ENCODE measurements at regions not wholly inside any gene's neighbourhood (a gene's known extent, or its start where the extent isn't known, plus 50 kb on each side); places are given as distances from the start of the nearest gene placed in this dataset.
"Not testable (repeated sequence)": the region's sequence is repeated elsewhere in the genome, so short reads cannot be mapped to it uniquely, and the experiment has no call there.

- no peak for DNase-seq
These were observed 1443.9 kb downstream of the SUCLG1 start for GRCh38 chr2:83015035-83015715.

- DNase-seq = no peak
These were observed 1444.6 kb downstream of the SUCLG1 start for GRCh38 chr2:83014462-83014861.

- no peak for DNase-seq
These were observed 1452.1 kb downstream of the SUCLG1 start for GRCh38 chr2:83006961-83007360.

- no peak for DNase-seq
These were observed 1455.5 kb downstream of the SUCLG1 start for GRCh38 chr2:83003555-83003954.

GRCh38 chr2:83002706-83003105, 1456.4 kb downstream of the SUCLG1 start:
- DNase-seq = no peak

- DNase-seq = no peak
These were observed 1460.3 kb downstream of the SUCLG1 start for GRCh38 chr2:82998781-82999180.

GRCh38 chr2:82996217-82996616, 1462.9 kb downstream of the SUCLG1 start:
- no peak for DNase-seq

- DNase-seq = no peak
These were observed 1464.9 kb downstream of the SUCLG1 start for GRCh38 chr2:82994151-82994550.

GRCh38 chr2:82993609-82994008, 1465.5 kb downstream of the SUCLG1 start:
- DNase-seq = no peak

- DNase-seq = no peak
These were observed 1466.1 kb downstream of the SUCLG1 start for GRCh38 chr2:82992968-82993367.

GRCh38 chr2:82987706-82988105, 1471.4 kb downstream of the SUCLG1 start:
- not testable (repeated sequence) for DNase-seq

GRCh38 chr2:82986899-82987298, 1472.2 kb downstream of the SUCLG1 start:
- no peak for DNase-seq

GRCh38 chr2:82985572-82986197, 1473.4 kb downstream of the SUCLG1 start:
- DNase-seq = no peak

- DNase-seq = no peak
These were observed 1490.7 kb downstream of the SUCLG1 start for GRCh38 chr2:82968358-82968757.

GRCh38 chr2:82964341-82964740, 1494.7 kb downstream of the SUCLG1 start:
- DNase-seq = no peak

GRCh38 chr2:82959727-82960126, 1499.4 kb downstream of the SUCLG1 start:
- DNase-seq = no peak

- no peak for DNase-seq
These were observed 1504.2 kb downstream of the SUCLG1 start for GRCh38 chr2:82954868-82955267.

GRCh38 chr2:82939211-82939610, 1519.9 kb downstream of the SUCLG1 start:
- DNase-seq = no peak

- DNase-seq = not testable (repeated sequence)
These were observed 1520.7 kb downstream of the SUCLG1 start for GRCh38 chr2:82938321-82938845.

GRCh38 chr2:82913566-82913965, 1545.5 kb downstream of the SUCLG1 start:
- no peak for DNase-seq

- DNase-seq = no peak
These were observed 1563.0 kb downstream of the SUCLG1 start for GRCh38 chr2:82896117-82896516.

- DNase-seq = no peak
These were observed 1565.9 kb downstream of the SUCLG1 start for GRCh38 chr2:82893190-82893589.

- DNase-seq = no peak
These were observed 1579.3 kb downstream of the SUCLG1 start for GRCh38 chr2:82879803-82880202.

GRCh38 chr2:82875858-82876257, 1583.2 kb downstream of the SUCLG1 start:
- no peak for DNase-seq

GRCh38 chr2:82857967-82858366, 1601.1 kb downstream of the SUCLG1 start:
- no peak for DNase-seq
